ENCODE measurements at regions not wholly inside any gene's neighbourhood (a gene's known extent, or its start where the extent isn't known, plus 50 kb on each side); places are given as distances from the start of the nearest gene placed in this dataset.
"Not testable (repeated sequence)": the region's sequence is repeated elsewhere in the genome, so short reads cannot be mapped to it uniquely, and the experiment has no call there.

GRCh38 chr2:877747-878146 is 72.9 kb upstream of the SNTG2 start:
- DNase-seq: no peak

- DNase-seq: no peak
Observed at GRCh38 chr2:875687-876615, 74.7 kb upstream of the SNTG2 start.

DNA sequence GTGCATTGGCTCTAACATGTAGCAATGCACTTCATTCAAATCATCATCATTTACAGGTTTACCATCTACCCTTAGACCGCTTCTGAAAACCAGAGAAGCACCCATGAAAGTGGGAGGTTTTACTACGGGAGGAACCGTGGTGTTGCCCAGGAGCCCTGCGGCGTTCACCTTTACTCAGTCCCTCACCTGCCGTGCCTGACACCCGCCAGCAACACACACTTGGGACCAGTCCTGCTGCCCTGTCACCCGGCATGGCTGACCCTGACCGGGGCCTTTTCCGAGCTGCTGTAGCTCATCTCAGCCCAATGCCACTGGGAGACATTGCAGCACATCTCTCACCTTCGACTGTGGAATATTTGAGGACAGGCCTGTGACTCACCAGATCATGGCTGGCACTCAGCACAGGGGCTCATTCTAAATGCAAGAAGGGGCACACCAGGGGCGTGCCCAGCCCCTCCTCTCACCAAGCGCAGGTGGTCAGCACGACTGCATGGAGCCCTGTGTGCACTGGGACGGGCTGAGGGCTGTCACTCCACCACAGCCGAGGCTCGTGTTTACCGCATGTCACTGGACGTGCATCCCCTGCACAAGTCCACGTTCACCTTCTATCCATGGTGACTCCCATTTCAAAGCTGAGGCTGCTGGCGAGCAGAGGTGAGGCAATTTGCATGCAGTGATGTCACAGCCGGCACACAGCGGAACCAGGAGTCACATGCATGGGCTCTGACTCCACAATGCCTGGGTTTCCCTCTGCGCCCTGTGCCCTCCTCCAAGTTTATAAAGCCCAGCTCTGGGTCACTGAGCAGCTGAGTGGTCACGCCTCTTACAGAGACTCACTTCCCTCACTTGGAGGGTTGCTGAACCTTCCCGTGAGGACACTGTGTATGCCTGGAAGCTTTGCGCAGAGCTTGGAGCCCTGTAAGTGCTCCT is 76.7 kb upstream of the SNTG2 start:
- DNase-seq: no peak

GRCh38 chr2:873027-873426 is 77.6 kb upstream of the SNTG2 start:
- no peak for DNase-seq

GRCh38 chr2:871926-872680 is 78.5 kb upstream of the SNTG2 start:
- DNase-seq: no peak

DNA sequence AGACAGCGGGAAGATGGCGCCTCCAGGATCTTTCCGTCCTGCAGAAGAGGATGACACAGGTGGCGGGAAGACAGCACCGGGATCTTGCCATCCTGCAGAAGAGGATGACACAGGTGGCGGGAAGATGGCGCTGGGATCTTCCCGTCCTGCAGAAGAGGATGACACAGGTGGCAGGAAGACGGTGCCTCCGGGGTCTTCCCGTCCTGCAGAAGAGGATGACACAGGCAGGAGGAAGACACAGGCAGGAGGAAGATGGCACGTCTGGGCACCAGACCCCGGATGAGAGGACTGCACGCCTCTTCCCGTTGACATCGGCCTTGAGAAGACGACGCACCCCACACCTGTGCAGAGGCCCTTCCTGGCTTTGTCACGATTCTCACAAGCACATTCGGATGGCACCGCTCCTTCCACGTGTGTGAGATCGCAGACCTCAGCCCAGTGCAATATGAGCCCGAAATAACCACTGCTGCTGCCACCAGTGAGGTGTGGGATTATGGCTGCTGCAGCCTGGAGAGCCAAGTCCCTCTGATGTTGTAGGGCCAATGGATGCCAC is 79.4 kb upstream of the SNTG2 start:
- no peak for DNase-seq

GRCh38 chr2:870426-870825 is 80.2 kb upstream of the SNTG2 start:
- DNase-seq: no peak

DNA sequence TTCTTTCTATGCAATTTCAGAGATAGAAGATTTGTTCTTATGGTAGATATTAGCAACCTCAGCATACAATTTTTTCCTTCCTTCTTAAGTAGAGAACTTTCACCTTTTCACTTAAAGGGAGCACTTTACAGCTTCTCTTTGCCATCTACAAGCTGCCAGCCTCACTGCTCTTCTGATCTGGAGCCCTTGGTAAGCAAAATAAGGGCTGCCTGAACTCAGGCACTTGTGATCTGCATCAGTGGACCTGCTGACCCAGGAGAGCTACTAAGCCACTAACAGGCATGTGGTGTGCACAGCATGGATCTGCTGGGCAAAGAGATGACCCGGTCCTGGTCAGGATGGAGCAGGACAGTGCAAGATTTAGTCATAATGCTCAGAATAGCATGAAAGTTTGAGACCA is 80.8 kb upstream of the SNTG2 start:
- DNase-seq: no peak

DNA sequence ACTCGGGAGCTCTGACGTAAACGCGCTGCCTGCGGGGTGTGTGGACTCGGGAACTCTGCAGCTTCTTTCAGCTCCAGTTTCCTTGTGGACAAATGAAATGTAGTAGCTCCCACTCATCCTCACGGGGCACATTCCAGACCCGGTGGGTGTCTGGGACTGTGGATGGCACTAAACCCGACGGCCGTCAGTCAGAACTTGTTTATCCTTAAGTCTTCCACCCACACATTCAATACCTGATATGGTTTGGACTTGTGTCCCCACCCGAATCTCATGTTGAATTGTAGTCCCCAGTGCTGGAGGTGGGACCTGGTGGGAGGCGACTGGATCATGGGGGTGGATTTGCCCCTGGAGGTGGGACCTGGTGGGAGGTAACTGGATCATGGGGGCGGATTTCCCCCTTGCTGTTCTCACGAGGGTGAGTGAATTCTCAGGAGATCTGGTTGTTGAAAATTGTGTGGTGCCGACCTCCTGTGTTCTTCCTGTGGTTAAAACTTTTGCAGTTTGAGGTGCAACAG is 81.2 kb upstream of the SNTG2 start:
- DNase-seq: no peak

DNA sequence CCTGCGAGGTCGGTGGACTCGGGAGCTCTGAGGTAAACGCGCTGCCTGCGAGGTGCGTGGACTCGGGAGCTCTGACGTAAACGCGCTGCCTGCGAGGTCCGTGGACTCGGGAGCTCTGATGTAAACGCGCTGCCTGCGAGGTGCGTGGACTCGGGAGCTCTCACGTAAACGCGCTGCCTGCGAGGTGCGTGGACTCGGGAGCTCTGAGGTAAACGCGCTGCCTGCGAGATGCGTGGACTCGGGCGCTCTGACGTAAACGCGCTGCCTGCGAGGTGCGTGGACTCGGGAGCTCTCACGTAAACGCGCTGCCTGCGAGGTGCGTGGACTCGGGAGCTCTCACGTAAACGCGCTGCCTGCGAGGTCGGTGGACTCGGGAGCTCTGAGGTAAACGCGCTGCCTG is 81.8 kb upstream of the SNTG2 start:
- DNase-seq: not testable (repeated sequence)

GRCh38 chr2:867296-867695 is 83.4 kb upstream of the SNTG2 start:
- no peak for DNase-seq

DNA sequence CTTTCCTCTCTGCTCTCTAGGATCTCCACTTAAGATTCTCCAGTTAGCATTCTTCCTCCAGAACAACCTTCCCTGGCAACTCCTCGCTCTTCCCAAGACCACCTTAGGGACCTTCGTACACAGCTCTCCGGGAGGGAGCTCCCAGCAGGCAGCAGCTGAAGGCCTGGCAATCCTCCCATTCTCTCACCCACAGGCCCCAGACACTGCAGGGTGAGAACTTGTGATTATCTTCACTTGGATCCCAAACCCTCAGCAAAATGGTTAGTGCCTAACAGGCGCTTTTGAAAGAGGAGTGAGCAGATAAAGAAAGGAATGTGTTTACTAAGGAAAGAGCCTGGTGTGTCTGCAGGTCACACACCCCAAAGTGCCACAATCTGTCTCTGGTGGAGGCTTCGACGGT is 83.8 kb upstream of the SNTG2 start:
- no peak for DNase-seq

DNA sequence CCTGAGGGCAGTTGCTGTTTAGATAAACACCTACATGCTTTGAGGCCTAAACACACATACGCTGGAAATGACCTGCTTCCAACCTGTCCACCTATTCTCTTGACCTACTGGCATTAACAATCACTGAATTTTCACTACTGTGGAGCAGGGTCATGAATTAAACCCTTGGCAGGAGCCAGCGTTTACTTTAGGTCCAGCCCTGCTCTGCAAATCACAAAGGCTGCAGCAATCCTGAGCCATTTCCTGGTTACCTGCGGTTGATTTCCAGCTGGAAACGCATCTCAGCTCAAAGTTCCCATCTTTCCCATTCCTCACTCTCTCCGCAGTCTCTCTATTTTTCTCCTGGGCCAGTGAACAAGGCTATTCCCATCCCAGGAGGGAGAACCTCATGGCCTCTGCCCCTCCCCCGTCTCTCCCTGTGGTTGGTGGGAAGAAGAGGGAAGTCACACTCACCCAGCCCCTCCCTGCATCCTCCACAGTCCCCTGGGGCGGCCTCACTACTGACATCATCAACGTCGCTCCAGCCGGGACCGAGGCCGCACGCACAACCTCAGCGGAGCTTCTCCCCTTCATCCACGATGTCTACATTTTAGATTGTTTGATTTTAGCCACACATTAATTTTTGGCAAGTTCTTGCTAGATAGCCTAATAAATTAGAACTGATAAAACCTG is 84.5 kb upstream of the SNTG2 start:
- DNase-seq: no peak

DNA sequence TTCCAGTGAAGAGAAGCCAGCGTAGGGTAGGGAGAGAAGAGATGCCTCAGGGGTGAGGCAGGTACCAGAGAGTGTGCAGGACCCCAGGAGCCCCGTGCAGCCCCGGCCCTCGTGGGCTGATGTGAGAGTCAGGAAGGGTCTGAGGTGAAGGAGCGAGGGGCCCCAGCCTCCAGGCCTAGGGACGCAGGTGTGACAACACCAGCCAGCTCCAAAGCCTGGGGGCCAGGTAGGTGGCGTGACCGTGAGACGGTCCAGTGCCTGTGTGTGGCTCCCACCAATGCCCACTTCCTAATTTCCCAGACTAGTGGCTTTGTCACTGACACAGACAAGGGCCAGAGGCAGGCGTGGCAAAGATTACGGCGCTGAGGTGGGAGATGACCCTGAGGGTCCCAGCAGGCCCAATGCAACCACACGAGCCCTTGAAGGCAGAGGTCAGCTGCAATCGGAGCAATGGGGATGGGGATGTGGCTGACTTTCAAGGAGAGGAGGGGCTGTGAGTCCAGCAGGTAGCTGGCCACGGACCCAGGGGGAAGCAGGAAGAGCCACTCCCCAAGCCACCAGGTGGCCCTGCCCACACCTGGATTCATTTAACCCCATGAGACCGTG is 86.0 kb upstream of the SNTG2 start:
- DNase-seq: no peak

DNA sequence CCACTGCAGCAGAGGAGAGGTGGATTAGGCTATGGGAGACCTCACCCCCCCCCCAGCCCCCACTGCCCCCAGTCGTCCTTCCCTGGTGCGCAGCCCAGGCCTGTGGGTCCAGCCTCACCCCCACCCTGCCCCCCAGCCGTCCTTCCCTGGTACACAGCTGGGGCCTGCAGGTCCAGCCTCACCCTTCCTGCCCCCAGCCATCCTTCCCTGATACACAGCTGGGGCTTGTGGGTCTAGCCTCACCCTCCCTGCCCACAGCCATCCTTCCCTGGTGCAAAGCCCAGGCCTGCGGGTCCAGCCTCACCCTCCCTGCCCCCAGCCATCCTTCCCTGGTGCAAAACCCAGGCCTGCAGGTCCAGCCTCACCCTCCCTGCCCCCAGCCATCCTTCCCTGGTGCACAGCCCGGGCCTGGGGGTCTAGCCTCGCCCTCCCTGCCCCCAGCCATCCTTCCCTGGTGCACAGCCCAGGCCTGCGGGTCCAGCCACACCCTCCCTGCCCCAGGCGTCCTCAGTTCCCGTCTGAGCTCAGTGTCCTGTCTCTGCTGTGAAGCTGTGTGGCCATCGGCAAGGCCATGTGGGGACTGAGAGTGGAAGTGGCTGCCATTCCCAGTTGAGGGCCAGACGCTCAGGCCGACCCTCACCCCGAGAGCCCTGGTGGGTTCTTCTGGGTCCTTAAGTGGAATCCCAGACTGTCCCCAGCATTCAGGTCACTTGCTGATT is 86.8 kb upstream of the SNTG2 start:
- DNase-seq: no peak

DNA sequence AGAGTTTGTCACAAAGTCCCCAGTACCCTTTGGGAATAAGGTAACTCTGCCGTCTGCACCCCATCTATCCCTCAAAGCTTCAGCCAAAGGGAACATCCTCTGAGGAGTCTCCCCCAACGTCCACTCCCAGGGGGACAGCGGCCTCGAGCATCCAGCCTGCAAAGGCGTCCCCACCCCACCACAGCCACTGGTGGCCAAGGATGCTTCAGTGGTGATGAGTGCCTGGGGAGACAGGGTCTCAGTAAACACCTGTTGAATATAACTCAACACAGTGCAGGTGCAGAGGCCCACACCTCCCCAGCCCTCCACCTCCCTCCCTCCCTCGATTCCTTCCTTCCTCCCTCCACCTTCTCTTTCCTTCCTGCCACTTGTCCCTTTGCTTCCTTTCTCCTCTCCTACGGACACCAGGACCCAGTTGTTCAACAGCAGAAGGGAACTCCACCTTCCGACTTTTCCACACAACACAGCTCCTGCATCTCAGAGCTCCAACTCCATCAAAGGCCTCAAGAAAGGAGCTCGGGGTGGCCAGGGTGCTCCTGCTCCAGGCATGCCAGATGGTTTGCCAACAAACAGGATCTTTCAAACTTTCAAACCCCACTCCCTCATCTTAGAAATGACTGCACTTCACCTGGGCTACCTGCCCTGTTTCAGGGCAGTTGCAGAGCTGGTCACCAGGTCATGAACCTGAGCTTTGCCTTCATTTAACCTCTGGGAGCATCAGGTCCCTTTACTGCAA is 87.8 kb upstream of the SNTG2 start:
- no peak for DNase-seq

GRCh38 chr2:862355-862687 is 88.3 kb upstream of the SNTG2 start:
- no peak for DNase-seq

GRCh38 chr2:861655-862354 is 88.8 kb upstream of the SNTG2 start:
- DNase-seq: no peak

- no peak for DNase-seq
Observed at GRCh38 chr2:860259-860855, 90.3 kb upstream of the SNTG2 start.
